GM18507 (cell line): ENCODE measurements at regions not wholly inside any gene's neighbourhood (a gene's known extent, or its start where the extent isn't known, plus 50 kb on each side); places are given as distances from the start of the nearest gene placed in this dataset.

Experiments
- DNase-seq: peaks from one replicate; pipeline ENCODE4 v3.0.0; 2011; ENCODE audit warnings: low read depth; ENCODE audit not compliant: insufficient read length; ENCODE audit errors: extremely low spot score
- FAIRE-seq: peaks from 2 replicates; lab custom pipeline; 2011; peaks lifted over from hg19 to GRCh38; lab: Jason Lieb, UNC

- no peak for FAIRE-seq
- no peak for DNase-seq
Observed at GRCh38 chr7:42692621-42693020, 219.2 kb downstream of the C7orf25 start.

GRCh38 chr7:42690794-42691639 is 220.9 kb downstream of the C7orf25 start:
- FAIRE-seq = no peak
- DNase-seq = no peak

GRCh38 chr7:42689626-42690025 is 222.2 kb downstream of the C7orf25 start:
- no peak for FAIRE-seq

GRCh38 chr7:42688056-42688371 is 223.9 kb downstream of the C7orf25 start:
- DNase-seq (no peak), FAIRE-seq (no peak)

More at GRCh38 chr7:42689626-42690025, 222.2 kb downstream of the C7orf25 start:
- DNase-seq = no peak

DNA sequence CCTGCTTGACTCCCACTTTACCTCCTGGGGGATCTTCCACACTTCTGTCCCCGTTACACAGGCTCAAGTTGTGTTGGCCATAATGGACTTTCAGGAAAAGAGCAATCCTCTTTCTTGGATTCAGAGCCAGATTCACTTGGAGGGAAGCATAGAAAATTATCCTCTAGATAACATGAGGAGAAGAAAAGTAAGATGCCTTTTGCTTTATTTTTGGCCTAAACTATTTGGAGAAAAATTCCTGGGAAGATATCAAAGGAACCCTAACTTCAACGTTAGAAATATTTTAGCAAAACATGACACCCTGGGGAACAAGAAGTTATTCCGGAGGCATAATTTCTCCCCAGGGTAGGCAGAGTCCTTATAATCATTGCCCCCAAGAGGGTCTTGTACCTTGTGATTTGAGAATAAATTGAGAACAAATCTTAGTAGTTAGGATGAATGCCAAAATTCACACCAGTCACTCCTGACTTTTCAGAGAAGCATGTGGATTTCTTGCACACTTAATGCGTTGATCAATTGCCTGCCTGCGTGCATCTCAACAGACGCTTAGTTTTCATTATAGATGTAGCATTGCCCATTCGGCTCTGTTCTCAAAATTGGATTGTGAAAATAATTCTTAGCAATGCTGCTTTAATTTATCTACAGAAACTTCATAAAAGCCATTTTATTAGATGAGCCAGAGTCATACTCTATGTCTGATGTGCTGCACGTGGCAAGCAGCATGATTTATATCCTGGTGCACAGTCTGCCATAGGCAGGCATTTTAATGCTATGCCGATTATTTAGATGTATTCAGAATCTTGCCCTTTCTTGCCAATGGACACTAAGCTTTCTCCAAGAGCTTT is 224.4 kb downstream of the C7orf25 start:
- no peak for DNase-seq
- FAIRE-seq = no peak

- no peak for FAIRE-seq
Observed at GRCh38 chr7:42686594-42687156, 225.2 kb downstream of the C7orf25 start.

GRCh38 chr7:42685911-42686310 is 226.0 kb downstream of the C7orf25 start:
- FAIRE-seq = no peak

More at GRCh38 chr7:42686594-42687156, 225.2 kb downstream of the C7orf25 start:
- no peak for DNase-seq

DNA sequence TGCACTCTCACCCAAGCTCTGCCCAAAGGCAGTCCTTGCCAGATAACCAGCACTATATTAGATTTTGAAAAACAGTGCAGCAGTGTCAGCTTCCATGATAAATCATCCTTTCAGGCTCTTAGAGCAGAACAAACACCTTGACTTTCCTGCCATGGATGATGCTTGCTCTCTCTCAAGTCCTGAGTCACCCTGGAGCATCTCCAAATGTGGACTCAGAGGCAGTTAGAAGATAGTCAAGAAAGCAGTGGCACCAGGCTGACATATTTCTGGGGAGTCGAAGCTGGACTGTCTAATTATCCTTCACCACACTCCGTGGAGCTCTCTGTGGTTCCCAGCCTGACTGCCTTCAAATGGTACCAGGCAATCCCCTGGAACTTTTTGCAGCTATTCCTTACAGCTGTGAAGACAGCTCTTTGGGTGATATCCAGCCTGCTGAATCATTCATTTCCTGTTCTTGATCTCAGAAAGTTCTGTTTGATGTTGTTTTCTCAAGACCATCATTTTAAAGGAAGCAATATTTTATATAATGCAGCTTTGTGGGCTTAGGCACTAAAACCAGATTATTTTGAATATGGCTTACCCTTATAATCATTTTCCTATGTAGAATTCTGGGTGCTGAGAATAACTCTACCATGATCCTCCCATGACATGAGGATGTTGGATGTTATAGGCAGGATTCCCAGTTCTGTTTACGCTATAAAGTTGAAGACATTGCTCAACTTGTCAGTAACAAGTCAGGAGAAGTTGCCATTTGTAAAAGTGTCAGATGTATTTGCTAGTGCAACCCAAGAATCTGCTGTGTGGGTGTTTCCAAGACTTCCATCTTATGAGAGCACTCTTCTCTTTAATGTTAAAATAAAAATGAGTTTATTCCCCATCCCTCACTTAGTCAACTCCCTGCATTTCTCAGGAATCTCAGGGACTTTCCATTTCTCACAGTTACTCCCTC is 233.8 kb downstream of the C7orf25 start:
- FAIRE-seq = no peak
- DNase-seq = no peak

More at GRCh38 chr7:42685911-42686310, 226.0 kb downstream of the C7orf25 start:
- no peak for DNase-seq

- FAIRE-seq = no peak
Observed at GRCh38 chr7:42674541-42674940, 237.3 kb downstream of the C7orf25 start.

GRCh38 chr7:42673951-42674350 is 237.9 kb downstream of the C7orf25 start:
- no peak for DNase-seq
- FAIRE-seq = no peak

More at GRCh38 chr7:42674541-42674940, 237.3 kb downstream of the C7orf25 start:
- no peak for DNase-seq

DNA sequence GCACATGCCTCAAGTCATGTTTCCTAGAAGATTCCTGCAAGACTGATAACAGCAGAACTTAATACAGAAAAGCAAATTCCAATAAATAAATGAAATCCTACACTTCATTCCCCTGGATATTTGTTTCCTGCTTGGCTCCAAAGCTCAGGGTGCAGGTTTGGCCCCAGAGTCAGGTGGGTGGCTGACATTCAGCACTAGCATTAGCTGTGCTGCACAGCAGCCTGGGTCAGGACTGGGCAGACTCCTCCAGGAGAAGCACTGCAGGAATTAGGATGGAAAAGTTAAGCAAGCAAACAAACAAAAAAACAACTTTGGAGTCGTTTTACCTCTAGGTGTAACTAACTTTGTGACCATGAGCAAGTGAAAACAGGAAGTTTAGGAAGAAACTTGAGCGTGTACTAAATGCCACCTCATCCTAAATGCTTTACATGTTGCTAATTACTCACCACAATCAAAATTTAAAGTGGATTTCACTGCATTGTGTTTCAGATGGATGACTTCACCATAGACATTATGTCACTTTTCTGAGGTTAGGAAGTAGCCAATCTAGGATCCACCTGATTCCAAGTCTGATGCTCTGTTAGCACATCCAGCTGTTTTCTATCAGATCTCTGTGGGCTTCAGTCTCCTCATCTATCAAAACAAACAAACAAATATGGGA is 239.4 kb downstream of the C7orf25 start:
- DNase-seq = no peak
- no peak for FAIRE-seq

DNA sequence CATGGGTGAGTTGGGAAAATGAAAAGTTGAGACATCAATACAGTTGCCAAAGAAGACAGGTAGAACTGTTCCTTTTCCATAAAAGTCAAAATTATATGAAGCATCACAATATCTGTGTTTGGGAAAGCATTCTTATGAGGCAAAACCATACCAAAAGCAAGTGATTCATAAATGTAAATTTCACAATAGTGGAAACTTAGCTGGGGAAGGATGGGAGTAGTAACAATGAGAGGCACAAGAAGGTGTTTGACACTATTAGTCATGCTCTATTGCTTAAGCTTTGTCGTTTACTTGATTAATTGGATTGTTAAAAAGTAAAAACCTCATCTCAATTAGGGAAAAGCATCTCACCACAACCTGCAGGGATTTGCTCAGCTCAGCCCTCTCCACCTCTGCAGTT is 240.2 kb downstream of the C7orf25 start:
- FAIRE-seq (no peak), DNase-seq (no peak)

DNA sequence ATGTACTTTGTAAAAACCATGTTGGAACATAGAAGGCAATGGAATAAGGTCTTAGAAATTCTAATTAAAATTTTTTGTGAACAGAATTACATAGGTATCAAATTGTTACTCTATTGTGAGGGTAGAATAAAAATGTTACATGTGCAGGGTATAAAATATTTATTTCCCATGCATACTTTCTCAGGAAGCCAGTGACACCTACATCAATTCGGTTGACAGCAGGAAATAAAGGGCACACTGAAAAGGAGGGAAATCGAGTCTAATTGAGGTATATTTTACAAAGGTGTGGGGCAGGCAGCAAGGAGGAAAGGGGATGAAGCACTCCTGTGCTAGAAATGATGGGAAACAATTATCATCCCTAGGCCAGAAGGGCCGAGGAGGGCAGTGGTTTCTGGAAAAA is 244.9 kb downstream of the C7orf25 start:
- no peak for DNase-seq
- FAIRE-seq = no peak

- FAIRE-seq = no peak
- no peak for DNase-seq
Observed at GRCh38 chr7:42662862-42663261, 249.0 kb downstream of the C7orf25 start.

- DNase-seq = no peak
- FAIRE-seq = no peak
Observed at GRCh38 chr7:42661312-42661711, 250.6 kb downstream of the C7orf25 start.

DNA sequence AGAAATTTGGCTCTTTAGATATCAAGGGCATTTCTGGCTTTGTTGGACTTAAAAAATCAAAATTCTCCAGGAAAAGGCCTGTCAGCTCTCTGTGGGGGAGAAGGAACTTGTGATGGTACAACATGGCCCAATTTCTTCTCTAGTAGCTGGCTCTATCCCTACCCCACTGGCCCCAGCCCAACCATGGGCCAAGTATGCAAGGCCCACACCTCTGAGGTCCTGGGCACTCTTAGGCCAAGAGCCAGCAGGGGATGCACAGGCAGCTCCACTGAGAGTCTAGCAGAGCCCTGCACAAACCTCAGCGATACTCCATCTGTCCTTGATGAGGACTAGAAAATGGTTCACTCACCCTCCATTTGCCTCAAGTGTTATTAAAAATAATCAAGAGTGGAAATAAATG is 261.2 kb downstream of the C7orf25 start:
- FAIRE-seq = no peak
- DNase-seq = no peak

DNA sequence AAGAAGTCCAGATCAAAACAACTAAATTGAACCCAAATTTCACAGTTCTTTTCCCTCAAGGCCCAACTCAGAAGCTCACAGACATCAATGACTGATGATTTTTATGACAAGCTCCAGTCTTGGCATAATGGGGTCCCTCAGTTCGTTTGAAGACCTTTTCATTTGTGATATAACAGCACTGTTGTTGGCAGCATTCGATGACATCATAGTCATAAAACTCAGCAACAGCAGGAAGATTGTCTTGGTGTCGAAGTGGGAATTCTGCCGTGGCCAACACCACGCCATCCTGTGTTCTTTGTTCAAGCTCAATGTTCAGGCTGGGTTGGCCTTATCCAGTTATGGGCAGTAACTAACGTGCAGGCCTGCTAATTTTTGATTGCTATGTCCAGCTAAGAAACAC is 261.7 kb downstream of the C7orf25 start:
- no peak for DNase-seq
- FAIRE-seq = no peak

DNA sequence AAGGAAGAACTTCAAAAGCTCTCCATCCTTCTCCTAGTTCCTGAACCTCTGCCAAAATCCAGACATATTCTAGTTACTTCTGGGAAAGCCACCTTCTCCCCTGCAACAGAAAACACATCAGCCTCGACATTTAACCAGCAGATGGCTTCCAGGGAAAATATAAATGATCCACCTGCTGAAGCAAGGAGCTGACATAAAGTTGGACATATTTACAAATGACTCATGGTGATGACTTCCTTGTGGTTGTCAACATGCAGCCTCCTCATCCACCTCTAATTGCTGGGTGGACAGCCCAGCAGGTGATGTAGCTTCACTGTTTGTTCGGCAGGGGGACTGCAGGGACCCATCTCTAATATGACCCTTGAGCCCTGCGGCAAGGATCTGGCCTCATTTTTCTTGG is 266.0 kb downstream of the C7orf25 start:
- DNase-seq (no peak), FAIRE-seq (no peak)

DNA sequence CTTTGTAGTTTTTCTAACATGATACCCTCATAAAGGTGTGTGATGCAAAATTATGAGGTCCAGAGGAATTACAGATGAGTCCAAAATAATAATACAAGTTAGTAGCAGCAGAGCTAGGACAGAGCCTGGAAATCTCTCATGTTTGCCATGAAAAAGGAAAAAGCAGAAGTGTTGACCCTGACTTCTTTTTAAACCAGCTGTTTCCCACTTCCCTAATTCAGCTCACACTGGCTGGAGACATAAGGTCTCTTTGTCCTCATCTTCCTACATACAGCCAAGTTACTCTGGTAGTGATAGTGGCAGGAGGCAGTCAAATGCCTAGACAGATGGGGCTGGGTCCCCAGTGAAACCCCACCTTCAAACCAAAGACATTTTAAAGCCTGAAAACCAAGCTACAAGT is 269.2 kb downstream of the C7orf25 start:
- FAIRE-seq = no peak
- DNase-seq = no peak
